GM21526 (cell line): ENCODE measurements at regions not wholly inside any gene's neighbourhood (a gene's known extent, or its start where the extent isn't known, plus 50 kb on each side); places are given as distances from the start of the nearest gene placed in this dataset.
"Not testable (repeated sequence)": the region's sequence is repeated elsewhere in the genome, so short reads cannot be mapped to it uniquely, and the experiment has no call there.

Experiments used
- ATAC-seq: cut with Tn5 transposase; IDR thresholded peaks from one replicate; pipeline ENCODE4 v1.9.1; 2021; ENCODE audit warnings: moderate library complexity; ENCODE audit not compliant: unreplicated experiment, low FRiP score

DNA sequence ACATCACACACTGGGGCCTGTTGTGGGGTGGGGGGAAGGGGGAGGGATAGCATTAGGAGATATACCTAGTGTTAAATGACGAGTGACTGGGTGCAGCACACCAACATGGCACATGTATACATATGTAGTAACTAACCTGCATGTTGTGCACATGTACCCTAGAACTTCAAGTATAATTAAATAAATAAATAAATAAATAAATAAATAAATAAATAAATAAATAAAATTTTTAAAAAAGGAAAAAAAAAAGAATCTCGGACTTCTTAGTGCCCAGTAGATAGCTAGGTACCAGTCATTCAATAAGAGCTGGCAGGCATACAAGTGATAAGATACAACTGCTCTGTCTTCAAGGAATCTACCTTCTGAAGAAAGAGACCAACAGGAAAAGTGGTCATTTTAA, 287.6 kb upstream of the PPARGC1A start:
- not testable (repeated sequence) for ATAC-seq

DNA sequence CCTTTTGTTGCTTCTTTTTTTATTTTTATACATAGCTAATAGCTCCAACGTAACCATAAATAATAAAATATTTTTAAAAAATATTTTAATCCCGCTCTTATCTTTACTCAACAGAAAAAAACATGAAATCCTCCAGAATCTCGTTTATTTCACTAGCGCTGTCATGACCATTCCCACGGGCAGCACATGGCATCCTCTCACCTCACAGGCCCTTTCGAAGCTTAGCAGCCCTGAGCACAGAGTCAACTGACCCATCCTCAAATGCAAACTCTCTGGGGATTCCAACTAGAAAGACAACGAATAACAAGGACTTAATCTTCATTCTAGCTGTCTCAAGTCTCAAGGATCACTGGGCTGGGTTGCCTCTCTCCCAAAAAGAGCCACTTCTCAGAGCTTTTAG, 285.9 kb upstream of the PPARGC1A start:
- no peak for ATAC-seq

DNA sequence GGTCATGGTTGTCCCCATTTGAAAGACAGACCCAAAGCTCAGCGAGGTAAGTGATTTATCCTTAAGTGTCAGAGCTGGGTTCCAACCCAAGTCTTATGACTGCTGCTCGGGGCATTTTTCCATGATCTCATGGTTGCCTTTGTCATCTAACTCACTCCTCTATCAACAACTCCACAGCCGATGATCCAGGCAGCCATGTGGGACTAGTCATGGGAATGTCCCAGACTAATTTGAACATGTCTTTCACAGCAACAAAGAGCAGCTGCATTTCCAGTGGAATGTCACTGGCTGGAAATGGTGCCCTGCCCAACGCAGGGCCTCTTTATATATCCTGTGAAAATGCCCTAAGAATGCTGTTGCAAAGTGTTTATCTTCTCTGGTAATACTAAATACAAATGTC, 284.8 kb upstream of the PPARGC1A start:
- ATAC-seq, result no peak

DNA sequence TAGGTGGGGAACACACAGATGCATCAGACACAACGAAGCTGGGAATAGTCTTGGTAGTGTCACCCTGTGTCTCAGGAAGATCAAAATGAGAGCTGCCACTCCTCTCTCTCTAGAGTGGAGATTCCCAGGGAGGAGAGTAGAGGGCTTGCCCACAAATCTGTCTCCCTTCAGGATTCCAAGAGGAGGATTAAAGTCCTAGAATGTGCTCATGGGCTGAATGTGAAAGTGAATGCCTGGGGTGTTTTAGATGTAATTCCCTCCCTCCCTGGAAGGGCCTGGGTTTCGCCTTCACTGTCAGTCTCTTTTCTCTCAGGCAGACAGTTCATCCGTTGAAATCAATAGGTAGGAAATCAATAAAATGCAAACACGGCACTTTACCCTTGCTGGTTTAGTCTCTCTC, 282.6 kb upstream of the PPARGC1A start:
- ATAC-seq, result no peak

DNA sequence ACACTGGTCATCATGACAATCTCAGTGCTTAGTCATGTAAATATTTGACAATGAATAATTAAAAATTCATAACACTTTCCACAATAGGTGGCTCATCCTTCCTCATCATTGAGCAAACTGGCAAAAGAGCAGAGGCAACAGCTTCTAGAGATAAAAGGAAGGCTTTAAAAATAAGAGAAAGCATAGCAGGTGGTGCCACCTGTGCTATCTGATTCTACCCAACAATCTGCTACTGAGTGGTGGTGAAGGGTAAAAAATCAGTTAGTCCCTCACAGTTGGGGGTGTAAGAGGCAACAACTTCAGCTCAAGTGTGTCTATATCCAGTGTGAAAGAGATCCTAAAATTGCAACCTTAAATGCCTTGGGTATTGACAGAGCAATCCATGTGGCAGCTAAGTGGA, 280.1 kb upstream of the PPARGC1A start:
- ATAC-seq, result no peak

DNA sequence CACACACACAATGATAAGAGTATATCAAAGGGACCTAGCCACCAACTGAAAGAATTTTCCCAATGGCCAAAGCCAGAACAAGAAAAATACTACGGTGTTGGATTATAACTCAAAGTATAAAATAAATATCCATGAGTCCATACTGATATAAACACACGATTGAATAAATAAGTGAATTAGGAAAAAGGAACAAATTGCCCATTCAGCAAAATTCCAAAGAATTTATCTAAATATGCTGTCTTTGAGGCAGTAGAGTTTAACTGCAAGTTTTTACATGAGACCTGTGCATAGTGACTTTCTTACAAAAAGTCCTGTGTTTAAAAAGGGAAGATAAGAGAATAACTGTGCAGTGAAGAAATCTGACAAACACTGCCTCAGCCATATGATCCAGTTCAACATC, 278.8 kb upstream of the PPARGC1A start:
- ATAC-seq, result no peak

DNA sequence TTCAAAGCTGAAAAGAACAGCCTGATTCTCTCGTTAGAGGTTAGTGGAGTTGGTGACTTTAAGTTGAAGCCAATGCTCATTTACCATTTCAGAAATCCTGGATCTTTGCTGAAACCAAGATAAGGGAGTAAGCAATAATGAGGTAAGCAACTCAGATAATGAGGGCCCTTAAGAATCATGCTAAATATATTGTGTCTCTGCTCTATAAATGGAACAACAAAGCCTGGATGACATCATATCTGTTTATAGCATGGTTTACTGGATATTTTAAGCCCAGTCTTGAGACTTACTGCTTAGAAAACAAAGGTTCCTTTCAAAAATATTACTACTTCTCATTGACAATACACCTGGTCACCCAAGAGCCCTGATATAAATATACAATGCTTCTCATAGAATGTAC, 276.7 kb upstream of the PPARGC1A start:
- ATAC-seq, result no peak

DNA sequence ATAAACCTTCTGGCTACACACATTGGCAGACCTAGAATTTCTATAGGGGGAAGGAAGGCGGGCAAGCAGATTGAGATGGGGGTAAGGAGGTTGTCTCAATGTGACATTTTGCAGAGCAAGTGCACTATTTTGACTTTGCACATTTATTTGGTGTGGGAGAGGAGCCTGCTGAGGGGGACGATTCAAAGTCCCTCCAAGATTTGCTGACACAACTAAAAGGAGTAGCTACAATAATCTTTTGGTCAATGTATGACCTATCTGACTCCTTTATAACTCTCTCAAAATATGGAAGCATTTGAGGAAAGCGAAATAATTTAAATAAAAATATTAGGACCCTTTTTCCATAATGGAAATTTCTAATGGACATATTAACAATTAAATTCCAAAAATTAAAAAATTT, 274.9 kb upstream of the PPARGC1A start:
- no peak for ATAC-seq

DNA sequence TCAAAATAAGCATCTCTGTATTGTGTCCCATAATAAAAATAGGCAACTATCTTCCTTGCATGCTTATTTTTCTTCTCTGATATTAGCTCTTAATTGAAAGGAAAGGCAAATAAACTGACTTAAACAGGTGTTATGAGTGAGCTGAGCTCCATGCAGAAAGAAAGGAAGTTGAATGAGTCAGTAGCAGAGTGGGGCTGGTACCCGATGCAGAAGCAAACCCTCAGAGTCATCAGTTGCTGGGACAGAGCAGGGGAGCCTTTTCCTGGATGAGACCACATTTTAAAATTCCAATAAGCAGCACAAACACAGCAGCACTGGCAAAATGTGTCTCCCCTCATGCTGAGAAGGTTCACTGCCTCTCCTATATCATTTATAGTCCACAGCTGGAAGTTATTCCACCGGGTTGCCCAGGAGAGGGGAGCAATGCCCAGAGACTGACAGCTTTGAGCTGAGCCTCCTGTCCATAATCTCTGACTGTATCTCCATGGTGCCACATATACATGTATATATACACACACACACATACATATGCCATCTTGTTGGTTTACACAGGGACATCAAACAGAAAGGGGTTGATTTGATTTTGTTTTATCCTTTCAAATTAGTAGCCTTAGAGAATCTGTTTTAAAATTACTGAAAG, 274.3 kb upstream of the PPARGC1A start:
- ATAC-seq, result no peak

DNA sequence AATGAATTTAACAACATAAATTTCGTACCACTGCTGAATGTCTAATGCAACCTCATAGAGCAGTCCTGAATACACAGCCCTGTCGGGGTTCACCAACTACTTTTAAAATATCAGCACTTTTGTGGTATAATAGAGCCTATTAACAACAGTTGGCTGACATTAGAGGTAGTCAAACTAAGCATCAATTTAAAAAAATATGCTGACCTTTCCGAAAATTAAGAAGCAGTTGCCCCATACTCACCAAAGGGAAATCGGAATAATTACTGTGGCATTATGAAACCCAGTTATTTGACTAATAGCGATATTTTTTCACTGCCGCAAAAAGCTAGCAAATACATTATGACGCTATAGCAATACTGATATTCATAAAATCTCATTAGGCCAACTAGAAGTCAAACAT, 273.5 kb upstream of the PPARGC1A start:
- no peak for ATAC-seq

DNA sequence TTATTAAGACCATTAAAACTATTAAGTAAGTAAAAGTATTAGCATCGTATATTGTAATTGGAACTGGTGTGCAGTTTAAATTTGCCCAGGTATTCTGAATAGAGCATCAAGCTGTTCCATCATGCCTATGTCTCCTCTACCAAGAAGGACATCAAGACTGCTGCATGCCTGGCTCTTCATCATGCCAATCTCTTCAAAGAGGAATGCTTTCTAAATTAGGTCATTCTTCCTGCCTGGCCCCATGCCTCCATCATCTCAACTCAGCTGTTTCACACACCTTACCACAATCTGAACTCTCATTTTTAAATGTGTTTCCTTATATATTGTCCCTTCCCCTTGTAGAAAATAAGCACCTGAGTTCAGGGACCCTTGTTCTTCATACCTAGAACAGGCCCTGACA, 270.5 kb upstream of the PPARGC1A start:
- ATAC-seq, result no peak

DNA sequence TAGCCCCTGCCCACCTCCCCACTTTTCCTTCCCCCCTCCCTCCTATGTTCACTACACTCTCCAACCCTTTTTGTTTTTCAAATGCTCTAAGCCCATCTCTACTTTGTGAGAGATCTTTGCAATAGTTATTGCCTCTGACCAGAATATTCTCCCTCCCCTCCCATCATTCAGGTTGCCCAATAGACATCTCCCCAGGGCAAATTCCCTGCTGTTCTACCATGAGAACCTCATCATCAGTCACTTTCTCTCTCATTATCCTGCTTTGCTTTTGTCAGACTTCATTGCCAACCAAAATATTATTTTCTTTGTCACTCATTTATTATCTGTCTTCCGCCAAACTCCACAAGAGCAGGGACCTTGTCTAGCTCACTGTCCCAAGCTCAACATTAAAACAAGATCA, 268.2 kb upstream of the PPARGC1A start:
- ATAC-seq, result no peak

DNA sequence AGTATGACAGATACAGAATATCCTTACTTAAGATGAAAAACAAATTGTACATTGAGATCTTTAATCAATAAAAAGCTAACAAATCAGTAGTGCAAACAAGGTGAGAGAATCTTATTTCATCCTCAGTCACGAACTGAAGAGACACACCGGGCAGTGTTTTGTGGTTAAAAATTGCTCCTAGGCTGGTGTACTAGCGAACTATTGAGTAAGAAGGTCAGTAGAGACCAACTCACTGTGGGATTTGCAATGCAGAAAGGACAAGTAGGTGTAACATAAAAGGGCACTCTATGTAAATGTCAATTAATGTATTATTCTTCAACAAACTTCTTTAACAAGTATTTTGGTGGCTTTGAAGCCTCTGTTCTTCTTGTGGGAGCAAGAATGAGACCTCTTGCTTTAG, 260.2 kb upstream of the PPARGC1A start:
- ATAC-seq, result no peak

DNA sequence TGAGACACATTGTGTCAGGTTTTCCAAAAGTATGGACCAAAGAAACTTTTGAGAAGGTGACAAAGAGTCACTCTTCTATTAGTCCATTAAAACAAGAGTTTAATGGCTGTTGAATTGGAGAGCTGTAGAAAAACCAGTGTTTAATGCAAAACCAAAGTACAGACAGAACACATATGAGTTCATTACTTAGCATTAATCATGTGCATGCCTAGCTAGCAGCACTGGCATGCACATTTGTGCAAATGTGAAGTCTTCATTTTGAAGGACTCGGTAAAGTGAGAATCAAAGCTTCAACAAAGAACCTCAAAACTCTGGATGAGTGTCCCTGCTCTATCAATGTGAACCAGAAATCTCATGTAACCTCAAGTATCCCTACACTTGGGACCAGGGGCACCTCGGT, 256.3 kb upstream of the PPARGC1A start:
- no peak for ATAC-seq

DNA sequence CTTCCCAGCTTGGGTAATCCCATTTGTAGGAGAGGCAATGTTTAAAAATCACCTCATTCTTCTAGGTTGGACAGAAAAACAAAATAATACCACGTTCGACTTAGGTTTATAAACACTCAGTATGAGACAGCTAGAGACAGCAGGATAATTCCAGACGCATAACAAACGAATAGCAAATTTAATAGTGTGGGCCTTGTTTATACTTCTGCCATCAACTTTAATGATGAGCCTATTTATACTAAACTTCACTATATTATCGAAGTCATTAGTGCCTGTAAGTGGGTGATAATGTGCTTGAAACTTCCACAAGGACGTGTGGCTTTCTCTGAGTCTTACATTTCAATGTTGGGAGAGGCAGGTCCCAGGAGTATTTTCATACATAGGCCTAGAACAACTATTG, 255.7 kb upstream of the PPARGC1A start:
- no peak for ATAC-seq

DNA sequence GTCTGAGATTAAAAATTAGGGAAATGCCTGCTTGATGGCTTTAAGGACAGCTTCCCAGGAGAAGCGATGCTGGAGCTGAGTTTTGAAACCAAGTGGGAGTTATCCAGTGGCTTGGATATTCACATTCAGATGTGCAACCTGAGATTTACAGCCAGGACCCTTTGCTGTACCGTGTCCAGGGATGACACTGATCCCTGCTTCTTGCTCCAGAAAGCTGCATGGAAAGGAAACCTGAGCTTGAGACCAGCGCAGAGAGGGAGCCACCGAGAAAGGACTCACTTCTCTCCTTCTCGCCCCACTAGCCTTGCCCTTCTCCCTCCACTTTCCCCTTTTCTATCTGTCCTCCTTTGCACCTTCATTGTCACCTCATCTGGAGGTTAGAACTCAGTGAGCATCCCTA, 254.5 kb upstream of the PPARGC1A start:
- ATAC-seq, result no peak

DNA sequence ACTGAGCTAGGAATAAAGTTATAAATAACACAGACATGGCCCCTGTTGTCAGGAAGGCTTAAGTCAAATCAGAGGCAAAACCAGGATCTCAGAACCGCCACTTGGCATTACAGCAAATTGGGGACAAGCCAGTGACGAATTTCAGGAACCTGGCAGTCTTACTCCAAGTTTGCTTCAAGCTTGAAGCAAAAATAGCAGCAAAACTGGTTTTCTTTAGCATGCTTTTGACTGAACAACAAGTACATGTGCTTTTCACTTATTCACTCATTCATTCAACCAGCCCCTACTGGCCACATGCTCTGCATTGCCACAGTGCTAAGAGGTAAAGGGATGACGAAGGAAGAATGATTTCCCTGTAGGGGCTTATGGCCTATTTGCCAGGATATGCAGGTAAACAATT, 253.9 kb upstream of the PPARGC1A start:
- no peak for ATAC-seq

DNA sequence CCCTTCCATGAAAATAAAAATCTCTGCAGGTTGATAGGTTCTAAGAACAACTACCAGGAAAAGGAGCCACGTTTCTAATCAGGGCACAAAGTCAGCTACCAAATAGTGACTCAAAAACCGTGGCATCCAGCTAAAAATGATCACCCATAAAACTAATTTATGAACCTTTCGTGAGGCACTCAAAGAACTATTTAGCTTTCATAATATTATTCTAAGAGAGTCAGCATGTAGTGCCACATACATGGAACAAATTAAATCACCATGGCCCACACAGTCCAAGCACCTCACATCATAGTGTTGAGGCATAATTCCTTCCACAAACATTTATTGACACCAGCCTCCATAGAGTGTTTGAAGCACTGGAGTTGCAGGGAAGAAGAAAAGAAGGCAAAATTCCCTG, 252.0 kb upstream of the PPARGC1A start:
- no peak for ATAC-seq

DNA sequence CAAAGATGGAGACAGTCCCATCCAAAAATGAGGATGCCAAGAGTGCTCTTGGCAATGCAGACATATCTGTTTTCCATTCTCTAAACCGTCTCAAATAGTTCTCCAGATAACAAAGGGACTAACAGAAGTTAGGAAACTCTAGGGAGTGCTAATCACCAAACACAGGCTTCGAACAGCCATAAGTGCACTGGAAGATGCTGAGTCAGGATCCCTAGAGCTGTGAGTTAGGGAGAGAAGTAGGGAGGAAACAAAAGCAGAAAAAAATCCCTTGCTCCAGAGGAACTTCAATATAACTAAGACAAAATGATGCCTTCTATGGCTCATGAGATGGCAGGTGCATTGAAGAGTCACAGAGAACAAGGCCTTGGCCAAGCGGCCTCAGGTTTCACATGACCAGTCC, 251.0 kb upstream of the PPARGC1A start:
- ATAC-seq, result no peak

DNA sequence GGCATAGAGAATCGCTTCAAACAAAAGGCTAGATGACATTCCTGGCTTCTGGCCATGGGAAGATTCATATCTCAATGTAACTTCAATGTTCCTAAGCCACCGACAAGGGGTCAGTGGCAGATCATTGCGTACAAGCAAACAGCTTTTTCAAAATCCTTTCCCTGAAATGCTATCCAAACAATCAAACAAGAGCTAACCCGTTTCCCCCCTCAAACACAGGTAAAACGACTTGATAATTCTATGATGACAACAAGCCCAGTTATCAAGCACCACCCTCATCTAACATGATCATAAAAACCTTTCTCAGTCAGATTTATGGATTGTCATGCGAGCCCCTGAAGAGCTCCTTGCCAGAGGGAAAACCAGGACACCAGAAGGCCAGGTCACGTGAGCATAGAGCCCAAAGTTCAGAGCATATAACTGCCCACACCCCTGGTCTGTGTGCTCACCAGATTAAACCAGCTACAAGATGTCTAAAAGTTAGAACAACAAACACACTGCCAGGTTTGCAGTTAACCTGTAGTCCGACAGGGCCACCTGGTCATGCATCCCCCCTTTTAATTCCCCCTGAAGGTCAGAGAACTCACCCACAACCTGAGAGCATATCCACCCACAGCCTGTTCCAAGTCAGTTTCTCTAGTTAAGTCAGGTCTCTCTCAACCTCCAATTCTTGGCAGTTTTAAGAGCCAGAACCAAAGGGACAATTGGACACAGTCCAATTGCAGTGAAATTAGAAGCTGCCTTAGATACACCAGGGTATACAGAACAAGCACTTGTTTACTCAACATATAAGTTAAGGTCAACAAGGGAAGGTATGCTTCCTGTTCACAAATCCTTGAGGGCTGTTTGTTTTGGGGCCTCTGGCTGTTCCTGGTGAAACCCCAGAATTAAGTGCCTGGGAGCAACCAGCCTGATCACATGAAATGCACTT, 248.1 kb upstream of the PPARGC1A start:
- no peak for ATAC-seq

DNA sequence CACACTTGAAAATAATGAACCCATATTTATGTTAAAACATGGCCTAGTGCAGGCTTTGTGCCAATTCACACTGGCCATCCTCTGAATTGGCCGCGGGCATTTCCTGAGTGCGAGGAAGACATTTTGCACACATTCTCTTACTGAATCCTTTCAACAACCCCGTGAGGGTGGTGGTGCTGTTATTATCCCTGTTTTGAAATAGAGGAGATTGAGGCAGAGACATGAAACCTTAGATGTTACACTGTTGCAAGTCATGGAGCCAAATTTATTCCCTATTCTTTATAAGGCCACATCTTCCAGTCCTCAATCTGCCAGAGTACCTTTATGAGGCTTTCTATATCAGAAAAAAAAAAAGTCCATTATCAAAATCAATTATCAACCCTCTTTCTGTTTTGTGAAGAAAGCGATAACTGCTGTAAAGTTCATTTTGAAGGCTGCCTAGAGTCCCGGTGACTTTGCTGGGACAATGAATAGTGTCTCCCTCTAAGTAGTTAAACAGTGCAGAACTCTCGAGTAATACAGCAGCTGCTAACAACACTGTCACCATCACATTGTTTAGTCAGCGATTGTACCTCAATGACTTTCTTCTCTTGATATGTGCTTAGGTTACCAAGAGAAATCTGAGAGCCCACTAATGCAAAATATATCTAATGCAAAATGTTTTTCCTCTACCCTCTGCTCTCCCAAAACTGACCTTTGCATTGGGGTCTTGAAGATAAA, 242.3 kb upstream of the PPARGC1A start:
- no peak for ATAC-seq

DNA sequence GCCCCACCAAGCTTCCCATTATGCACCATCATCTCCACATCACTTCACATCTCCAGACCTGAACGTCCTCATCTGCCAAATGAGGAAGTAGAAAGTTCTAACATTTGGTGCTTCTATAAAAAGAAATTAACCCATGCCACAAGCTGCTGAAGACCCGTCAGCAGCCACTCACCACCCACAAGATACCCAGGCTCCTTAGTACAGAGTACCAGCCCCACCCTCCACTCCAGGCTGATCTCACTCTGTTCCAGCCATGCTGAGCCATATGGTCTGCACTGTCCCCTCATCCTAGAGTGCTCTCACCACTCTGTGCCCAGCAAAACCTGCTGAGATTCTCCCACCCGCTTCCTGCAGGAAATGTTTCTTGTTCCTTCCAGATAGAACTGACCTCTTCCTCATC, 240.8 kb upstream of the PPARGC1A start:
- ATAC-seq, result no peak
